WTC11 (cell line): ENCODE measurements at regions not wholly inside any gene's neighbourhood (a gene's known extent, or its start where the extent isn't known, plus 50 kb on each side); places are given as distances from the start of the nearest gene placed in this dataset.

ENCODE experiments used
- ATAC-seq: fragments of 200-7000 bp; cut with Tn5 transposase; 2 replicates; pipeline ENCODE4 v1.10.0; 2021; ENCODE audit warnings: mild to moderate bottlenecking, moderate library complexity
- CTCF ChIA-PET: fragments of 300-600 bp; sonication (Branson Sonifier 250); formaldehyde crosslinking; loops from one replicate; lab custom pipeline; 2021; ENCODE audit warnings: antibody characterized with exemption; lab: Charles Lee
- POLR2A ChIA-PET: fragments of 350-600 bp; sonication (Branson Sonifier 250); formaldehyde crosslinking; loops from one replicate; lab custom pipeline; 2021; ENCODE audit warnings: antibody characterized with exemption; lab: Charles Lee
- DNase-seq: peaks from one replicate; pipeline ENCODE4 v3.0.0; 2021; ENCODE audit warnings: low spot score
- H3K27ac Mint-ChIP-seq: 2 replicates; pipeline ENCODE4 v1.8.0; 2021; ENCODE audit warnings: mixed read lengths
- H3K27me3 Mint-ChIP-seq: 2 replicates; pipeline ENCODE4 v1.8.0; 2021; ENCODE audit warnings: low read depth, mild to moderate bottlenecking, moderate library complexity, mixed read lengths
- H3K36me3 Mint-ChIP-seq: 2 replicates; pipeline ENCODE4 v1.8.0; 2021; ENCODE audit warnings: mixed read lengths
- H3K4me1 Mint-ChIP-seq: 2 replicates; pipeline ENCODE4 v1.8.0; 2022; ENCODE audit warnings: mixed read lengths
- H3K4me3 Mint-ChIP-seq: 2 replicates; pipeline ENCODE4 v1.8.0; 2021; ENCODE audit warnings: mild to moderate bottlenecking, moderate library complexity, mixed read lengths
- H3K9me3 Mint-ChIP-seq: 2 replicates; pipeline ENCODE4 v1.8.0; 2021; ENCODE audit warnings: mixed read lengths
- CBFB ChIP-seq: sonication (generic); formaldehyde crosslinking; IDR thresholded peaks from 2 replicates; pipeline ENCODE4 v1.8.1; 2022; ENCODE audit warnings: mild to moderate bottlenecking, low read depth, missing genetic modification reagents
- ETV6 ChIP-seq: sonication (generic); formaldehyde crosslinking; IDR thresholded peaks from 2 replicates; pipeline ENCODE4 v1.8.1; 2022; ENCODE audit warnings: mild to moderate bottlenecking, missing genetic modification reagents
- JAZF1 ChIP-seq: fragments of 250-450 bp; sonication (Bioruptor Pico); IDR thresholded peaks from 2 replicates; pipeline ENCODE4 v1.9.0; 2021; ENCODE audit warnings: moderate library complexity, mild to moderate bottlenecking, inconsistent platforms
- MYBL2 ChIP-seq: sonication (generic); formaldehyde crosslinking; IDR thresholded peaks from 2 replicates; pipeline ENCODE4 v1.8.1; 2023; ENCODE audit warnings: mild to moderate bottlenecking, moderate library complexity, missing genetic modification reagents
- NR1H2 ChIP-seq: sonication (generic); formaldehyde crosslinking; IDR thresholded peaks from 2 replicates; pipeline ENCODE4 v1.9.0; 2021; ENCODE audit warnings: mild to moderate bottlenecking, moderate library complexity, missing genetic modification reagents
- NR2C2 ChIP-seq: sonication (generic); formaldehyde crosslinking; IDR thresholded peaks from 2 replicates; pipeline ENCODE4 v1.8.0; 2022; ENCODE audit warnings: mild to moderate bottlenecking, missing genetic modification reagents
- PRRX2 ChIP-seq: fragments of 250-450 bp; sonication (Bioruptor Pico); IDR thresholded peaks from 2 replicates; pipeline ENCODE4 v1.8.0; 2021; ENCODE audit warnings: mild to moderate bottlenecking
- SMAD3 ChIP-seq: sonication (generic); formaldehyde crosslinking; IDR thresholded peaks from 2 replicates; pipeline ENCODE4 v1.8.0; 2022; ENCODE audit warnings: missing genetic modification reagents, mild to moderate bottlenecking, borderline replicate concordance
- SP1 ChIP-seq: sonication (generic); formaldehyde crosslinking; conservative IDR thresholded peaks from 2 replicates; pipeline ENCODE4 v1.8.1; 2022; ENCODE audit warnings: missing genetic modification reagents
- TCF7 ChIP-seq: sonication (generic); formaldehyde crosslinking; IDR thresholded peaks from 2 replicates; pipeline ENCODE4 v1.8.0; 2022; ENCODE audit warnings: mild to moderate bottlenecking, low read depth, missing genetic modification reagents, moderate library complexity
- ZMAT4 ChIP-seq: fragments of 250-450 bp; sonication (Bioruptor Pico); IDR thresholded peaks from 2 replicates; pipeline ENCODE4 v1.9.0; 2021; ENCODE audit warnings: mild to moderate bottlenecking
- ZNF396 ChIP-seq: fragments of 250-450 bp; sonication (Bioruptor Pico); IDR thresholded peaks from 2 replicates; pipeline ENCODE4 v1.8.0; 2021; ENCODE audit warnings: mild to moderate bottlenecking, moderate library complexity, borderline replicate concordance
- ZNF671 ChIP-seq: fragments of 250-450 bp; sonication (Bioruptor Pico); IDR thresholded peaks from 2 replicates; pipeline ENCODE4 v1.8.0; 2021; ENCODE audit warnings: mild to moderate bottlenecking
- TF ChIP-seq, protein P1 (sequence below): sonication (generic); formaldehyde crosslinking; IDR thresholded peaks from 2 replicates; pipeline ENCODE4 v1.8.1; 2023; ENCODE audit warnings: mild to moderate bottlenecking, missing genetic modification reagents, borderline replicate concordance
- TF ChIP-seq, protein P2 (sequence below): sonication (generic); formaldehyde crosslinking; IDR thresholded peaks from 2 replicates; pipeline ENCODE4 v1.8.1; 2022; ENCODE audit warnings: low read depth, missing genetic modification reagents, borderline replicate concordance
- TF ChIP-seq, protein P3 (sequence below): sonication (generic); formaldehyde crosslinking; IDR thresholded peaks from 2 replicates; pipeline ENCODE4 v1.8.0; 2022; ENCODE audit warnings: mild to moderate bottlenecking, missing genetic modification reagents
- TF ChIP-seq, protein P4 (sequence below): fragments of 250-450 bp; sonication (Bioruptor Pico); IDR thresholded peaks from 2 replicates; pipeline ENCODE4 v1.9.0; 2021; ENCODE audit warnings: moderate library complexity, mild to moderate bottlenecking, inconsistent platforms, borderline replicate concordance

DNA sequence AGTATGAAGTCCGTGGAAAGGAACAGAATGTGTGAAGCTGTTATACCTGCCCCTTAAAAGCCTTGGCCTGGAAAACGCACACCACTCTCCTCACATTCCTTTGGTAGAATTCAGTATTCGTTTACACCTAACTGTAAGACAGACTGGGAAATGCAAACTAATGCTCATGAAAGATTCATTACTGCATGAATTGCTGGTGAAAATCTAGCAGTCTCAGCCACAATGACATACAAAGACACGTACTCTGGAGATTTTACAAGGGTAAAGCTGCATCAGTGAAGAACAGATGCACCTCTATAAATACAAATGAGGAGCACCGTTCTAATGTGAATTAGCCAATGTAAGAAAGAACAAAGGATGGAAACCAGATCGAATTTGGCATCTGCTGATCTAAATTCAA, 2051.3 kb downstream of the PCDH7 start (continued):
- TF ChIP-seq, protein P1, sequence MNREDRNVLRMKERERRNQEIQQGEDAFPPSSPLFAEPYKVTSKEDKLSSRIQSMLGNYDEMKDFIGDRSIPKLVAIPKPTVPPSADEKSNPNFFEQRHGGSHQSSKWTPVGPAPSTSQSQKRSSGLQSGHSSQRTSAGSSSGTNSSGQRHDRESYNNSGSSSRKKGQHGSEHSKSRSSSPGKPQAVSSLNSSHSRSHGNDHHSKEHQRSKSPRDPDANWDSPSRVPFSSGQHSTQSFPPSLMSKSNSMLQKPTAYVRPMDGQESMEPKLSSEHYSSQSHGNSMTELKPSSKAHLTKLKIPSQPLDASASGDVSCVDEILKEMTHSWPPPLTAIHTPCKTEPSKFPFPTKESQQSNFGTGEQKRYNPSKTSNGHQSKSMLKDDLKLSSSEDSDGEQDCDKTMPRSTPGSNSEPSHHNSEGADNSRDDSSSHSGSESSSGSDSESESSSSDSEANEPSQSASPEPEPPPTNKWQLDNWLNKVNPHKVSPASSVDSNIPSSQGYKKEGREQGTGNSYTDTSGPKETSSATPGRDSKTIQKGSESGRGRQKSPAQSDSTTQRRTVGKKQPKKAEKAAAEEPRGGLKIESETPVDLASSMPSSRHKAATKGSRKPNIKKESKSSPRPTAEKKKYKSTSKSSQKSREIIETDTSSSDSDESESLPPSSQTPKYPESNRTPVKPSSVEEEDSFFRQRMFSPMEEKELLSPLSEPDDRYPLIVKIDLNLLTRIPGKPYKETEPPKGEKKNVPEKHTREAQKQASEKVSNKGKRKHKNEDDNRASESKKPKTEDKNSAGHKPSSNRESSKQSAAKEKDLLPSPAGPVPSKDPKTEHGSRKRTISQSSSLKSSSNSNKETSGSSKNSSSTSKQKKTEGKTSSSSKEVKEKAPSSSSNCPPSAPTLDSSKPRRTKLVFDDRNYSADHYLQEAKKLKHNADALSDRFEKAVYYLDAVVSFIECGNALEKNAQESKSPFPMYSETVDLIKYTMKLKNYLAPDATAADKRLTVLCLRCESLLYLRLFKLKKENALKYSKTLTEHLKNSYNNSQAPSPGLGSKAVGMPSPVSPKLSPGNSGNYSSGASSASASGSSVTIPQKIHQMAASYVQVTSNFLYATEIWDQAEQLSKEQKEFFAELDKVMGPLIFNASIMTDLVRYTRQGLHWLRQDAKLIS (CRISPR knock-in tag), result no peak
- TF ChIP-seq NR1H2 (no peak), JAZF1 (CRISPR knock-in tag) (no peak), ZMAT4 (CRISPR knock-in tag) (no peak), ETV6 (CRISPR knock-in tag) (no peak), PRRX2 (CRISPR knock-in tag) (no peak), SMAD3 (no peak), SP1 (no peak), ZNF396 (CRISPR knock-in tag) (no peak), TCF7 (no peak)
- TF ChIP-seq, all 79 proteins: peak for 0

GRCh38 chr4:32775049-32775448, 2054.9 kb downstream of the PCDH7 start:
- ATAC-seq (peak; percentile 100), DNase-seq (no peak)
- no peak overlapping the region for H3K27ac Mint-ChIP-seq
- no peaks in the 10 kb centered on the region for H3K36me3 Mint-ChIP-seq
- H3K4me3 Mint-ChIP-seq, result no peak overlapping the region
- CTCF ChIA-PET, result no interaction called here
- TF ChIP-seq, protein P2, sequence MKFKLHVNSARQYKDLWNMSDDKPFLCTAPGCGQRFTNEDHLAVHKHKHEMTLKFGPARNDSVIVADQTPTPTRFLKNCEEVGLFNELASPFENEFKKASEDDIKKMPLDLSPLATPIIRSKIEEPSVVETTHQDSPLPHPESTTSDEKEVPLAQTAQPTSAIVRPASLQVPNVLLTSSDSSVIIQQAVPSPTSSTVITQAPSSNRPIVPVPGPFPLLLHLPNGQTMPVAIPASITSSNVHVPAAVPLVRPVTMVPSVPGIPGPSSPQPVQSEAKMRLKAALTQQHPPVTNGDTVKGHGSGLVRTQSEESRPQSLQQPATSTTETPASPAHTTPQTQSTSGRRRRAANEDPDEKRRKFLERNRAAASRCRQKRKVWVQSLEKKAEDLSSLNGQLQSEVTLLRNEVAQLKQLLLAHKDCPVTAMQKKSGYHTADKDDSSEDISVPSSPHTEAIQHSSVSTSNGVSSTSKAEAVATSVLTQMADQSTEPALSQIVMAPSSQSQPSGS, result no peak
- no peak for TF ChIP-seq ZNF671 (CRISPR knock-in tag)
- TF ChIP-seq, protein P3, sequence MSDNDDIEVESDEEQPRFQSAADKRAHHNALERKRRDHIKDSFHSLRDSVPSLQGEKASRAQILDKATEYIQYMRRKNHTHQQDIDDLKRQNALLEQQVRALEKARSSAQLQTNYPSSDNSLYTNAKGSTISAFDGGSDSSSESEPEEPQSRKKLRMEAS, result no peak
- TF ChIP-seq, protein P4, sequence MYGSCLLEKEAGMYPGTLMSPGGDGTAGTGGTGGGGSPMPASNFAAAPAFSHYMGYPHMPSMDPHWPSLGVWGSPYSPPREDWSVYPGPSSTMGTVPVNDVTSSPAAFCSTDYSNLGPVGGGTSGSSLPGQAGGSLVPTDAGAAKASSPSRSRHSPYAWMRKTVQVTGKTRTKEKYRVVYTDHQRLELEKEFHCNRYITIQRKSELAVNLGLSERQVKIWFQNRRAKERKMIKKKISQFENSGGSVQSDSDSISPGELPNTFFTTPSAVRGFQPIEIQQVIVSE (CRISPR knock-in tag), result no peak
- TF ChIP-seq MYBL2 (CRISPR knock-in tag), result no peak
- peaks cover 7% of the 10 kb centered on the region for H3K9me3 Mint-ChIP-seq
- POLR2A ChIA-PET, result no interaction called here
- peaks cover 5% of the 10 kb centered on the region for H3K4me1 Mint-ChIP-seq
- no peaks in the 10 kb centered on the region for H3K27me3 Mint-ChIP-seq

DNA sequence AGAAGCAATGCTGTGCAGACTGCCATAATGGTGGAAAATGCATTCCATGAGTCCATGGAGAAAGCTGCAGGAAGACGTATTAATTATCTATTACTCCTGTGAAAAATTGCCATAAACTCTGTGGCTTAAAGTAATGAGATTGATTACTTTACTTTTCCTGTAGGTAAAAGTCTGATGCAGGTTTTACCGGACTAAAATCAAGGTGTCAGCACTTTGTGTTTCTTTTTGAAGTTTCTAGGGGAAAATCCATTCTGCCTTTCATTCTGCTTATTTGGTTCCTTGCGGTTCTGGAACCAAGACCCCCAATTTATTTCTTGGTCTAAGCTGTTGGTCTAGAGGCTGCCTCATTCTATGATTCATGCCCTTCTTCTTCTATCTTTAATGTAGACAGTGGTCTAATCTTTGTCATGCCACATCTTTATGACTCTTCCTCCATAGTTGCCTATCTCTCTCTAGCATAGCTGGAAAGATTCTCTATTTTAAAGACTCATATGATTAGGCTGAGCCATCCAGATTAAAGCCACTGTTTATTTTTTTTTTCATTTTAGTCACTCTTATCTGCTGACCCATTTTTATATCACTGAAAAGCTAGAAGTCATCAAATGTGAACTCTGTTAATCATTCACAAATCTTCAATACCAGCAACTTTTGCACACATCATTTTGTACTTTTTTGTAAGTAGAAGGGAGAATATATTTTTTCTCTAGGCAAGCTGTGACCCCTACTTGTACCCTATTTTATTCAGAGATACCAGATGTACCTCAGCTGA, 2056.4 kb downstream of the PCDH7 start:
- no peak for ATAC-seq
- H3K4me3 Mint-ChIP-seq, result no peak overlapping the region
- no peak for TF ChIP-seq CBFB (CRISPR knock-in tag)
- TF ChIP-seq NR2C2 (CRISPR knock-in tag), result no peak
- peaks cover 11% of the 10 kb centered on the region for H3K9me3 Mint-ChIP-seq
- no peaks in the 10 kb centered on the region for H3K27me3 Mint-ChIP-seq
- H3K4me1 Mint-ChIP-seq, result peaks cover 13% of the 10 kb centered on the region
- CTCF ChIA-PET, result no interaction called here
- DNase-seq, result no peak
- POLR2A ChIA-PET, result no interaction called here
- H3K36me3 Mint-ChIP-seq, result no peaks in the 10 kb centered on the region
- no peak overlapping the region for H3K27ac Mint-ChIP-seq
